ENCODE measurements at regions not wholly inside any gene's neighbourhood (a gene's known extent, or its start where the extent isn't known, plus 50 kb on each side); places are given as distances from the start of the nearest gene placed in this dataset.

- TF ChIP-seq CTCF (IDR thresholded peaks at IDR 0.05; ENCODE audit: insufficient read depth, low read depth, low read length, missing control alignments) = no peak
- no peak for DNase-seq (ENCODE audit: low read depth)
- no peak overlapping the region for H3K4me3 ChIP-seq (ENCODE audit: low read length)
These were observed 61.1 kb downstream of the SPATA31C2 start for GRCh38 chr9:88077071-88077617.

- H3K4me3 ChIP-seq (ENCODE audit: low read length) = peak overlapping the region; percentile 59
- peak; percentile 85 for DNase-seq (ENCODE audit: low read depth)
- TF ChIP-seq CTCF (IDR thresholded peaks at IDR 0.05; ENCODE audit: insufficient read depth, low read depth, low read length, missing control alignments) = peak; percentile 32
These were observed 61.8 kb downstream of the SPATA31C2 start for GRCh38 chr9:88076286-88077070.

GRCh38 chr9:88075966-88076285 lies 62.3 kb downstream of the SPATA31C2 start:
- peak; percentile 31 for TF ChIP-seq CTCF (IDR thresholded peaks at IDR 0.05; ENCODE audit: insufficient read depth, low read depth, low read length, missing control alignments)
- no peak for DNase-seq (ENCODE audit: low read depth)

GRCh38 chr9:88075506-88075905 lies 62.8 kb downstream of the SPATA31C2 start:
- H3K4me3 ChIP-seq (ENCODE audit: low read length) = no peak overlapping the region
- no peak for TF ChIP-seq CTCF (IDR thresholded peaks at IDR 0.05; ENCODE audit: insufficient read depth, low read depth, low read length, missing control alignments)
- no peak for DNase-seq (ENCODE audit: low read depth)

More at GRCh38 chr9:88075966-88076285, 62.3 kb downstream of the SPATA31C2 start:
- H3K4me3 ChIP-seq (ENCODE audit: low read length) = peak overlapping the region; percentile 59

- no peak overlapping the region for H3K4me3 ChIP-seq (ENCODE audit: low read length)
- TF ChIP-seq CTCF (IDR thresholded peaks at IDR 0.05; ENCODE audit: insufficient read depth, low read depth, low read length, missing control alignments) = no peak
- DNase-seq (ENCODE audit: low read depth) = no peak
These were observed 63.3 kb downstream of the SPATA31C2 start for GRCh38 chr9:88074931-88075330.

- H3K4me3 ChIP-seq (ENCODE audit: low read length) = no peak overlapping the region
- TF ChIP-seq CTCF (IDR thresholded peaks at IDR 0.05; ENCODE audit: insufficient read depth, low read depth, low read length, missing control alignments) = no peak
- DNase-seq (ENCODE audit: low read depth) = no peak
These were observed 65.4 kb downstream of the SPATA31C2 start for GRCh38 chr9:88072831-88073375.
